HG03095 (cell line): ENCODE measurements at regions not wholly inside any gene's neighbourhood (a gene's known extent, or its start where the extent isn't known, plus 50 kb on each side); places are given as distances from the start of the nearest gene placed in this dataset.

Source experiments
- ATAC-seq: cut with Tn5 transposase; IDR thresholded peaks from one replicate; pipeline ENCODE4 v1.9.1; 2021; ENCODE audit warnings: moderate library complexity; ENCODE audit not compliant: unreplicated experiment

DNA sequence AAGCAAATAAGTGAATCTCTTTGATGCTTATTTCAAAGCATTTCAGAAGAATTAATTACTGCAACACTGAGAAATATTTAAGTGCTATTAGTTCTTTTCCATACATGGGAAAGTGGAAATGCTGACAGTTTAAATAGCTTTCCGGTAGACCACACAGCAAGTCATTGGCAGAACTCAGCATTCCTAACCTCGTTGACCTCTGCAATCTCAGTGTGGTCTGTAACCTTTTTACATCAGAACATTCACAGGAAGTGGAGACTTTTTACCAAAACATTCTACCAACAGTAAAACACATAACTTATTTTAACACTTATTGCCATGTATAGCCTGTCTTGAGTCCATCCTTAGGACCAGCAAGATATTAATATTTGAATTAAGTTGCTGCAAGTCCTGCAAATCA lies 249.5 kb upstream of the DCN start:
- no peak for ATAC-seq

DNA sequence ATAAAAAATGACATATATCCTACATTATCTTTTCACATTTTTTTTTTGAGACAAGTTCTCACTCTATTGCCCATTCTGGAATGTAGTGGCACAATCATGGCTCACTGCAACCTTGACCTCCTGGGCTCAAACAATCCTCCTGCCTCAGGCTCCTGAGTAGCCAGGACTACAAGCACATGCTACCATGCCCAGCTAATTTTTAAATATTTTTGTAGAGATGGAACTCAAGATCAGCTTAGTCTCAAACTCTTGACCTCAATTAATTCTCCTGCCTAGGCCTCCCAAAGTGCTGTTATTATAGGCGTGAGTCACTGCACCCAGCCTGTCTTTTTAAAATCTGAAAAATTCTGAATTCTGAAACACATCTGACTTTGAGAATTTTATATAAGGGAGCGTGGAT lies 241.9 kb upstream of the DCN start:
- ATAC-seq, result no peak

DNA sequence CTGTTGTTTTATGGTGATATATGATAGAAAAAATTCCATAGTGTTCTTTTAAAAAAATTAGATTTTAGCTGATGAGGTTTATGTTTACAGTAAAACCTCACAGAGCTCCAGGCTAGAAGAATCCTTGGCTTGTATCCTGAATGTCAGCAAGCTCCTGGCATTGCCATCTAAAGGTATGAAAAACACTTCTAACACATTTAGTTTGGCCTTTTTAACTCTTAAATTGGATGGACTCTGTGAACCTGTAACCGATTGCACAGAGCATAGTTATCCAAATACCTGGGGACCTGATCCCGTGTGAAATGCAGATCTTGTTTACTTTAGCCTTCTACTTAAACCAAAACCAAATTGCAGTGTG lies 241.1 kb upstream of the DCN start:
- no peak for ATAC-seq

DNA sequence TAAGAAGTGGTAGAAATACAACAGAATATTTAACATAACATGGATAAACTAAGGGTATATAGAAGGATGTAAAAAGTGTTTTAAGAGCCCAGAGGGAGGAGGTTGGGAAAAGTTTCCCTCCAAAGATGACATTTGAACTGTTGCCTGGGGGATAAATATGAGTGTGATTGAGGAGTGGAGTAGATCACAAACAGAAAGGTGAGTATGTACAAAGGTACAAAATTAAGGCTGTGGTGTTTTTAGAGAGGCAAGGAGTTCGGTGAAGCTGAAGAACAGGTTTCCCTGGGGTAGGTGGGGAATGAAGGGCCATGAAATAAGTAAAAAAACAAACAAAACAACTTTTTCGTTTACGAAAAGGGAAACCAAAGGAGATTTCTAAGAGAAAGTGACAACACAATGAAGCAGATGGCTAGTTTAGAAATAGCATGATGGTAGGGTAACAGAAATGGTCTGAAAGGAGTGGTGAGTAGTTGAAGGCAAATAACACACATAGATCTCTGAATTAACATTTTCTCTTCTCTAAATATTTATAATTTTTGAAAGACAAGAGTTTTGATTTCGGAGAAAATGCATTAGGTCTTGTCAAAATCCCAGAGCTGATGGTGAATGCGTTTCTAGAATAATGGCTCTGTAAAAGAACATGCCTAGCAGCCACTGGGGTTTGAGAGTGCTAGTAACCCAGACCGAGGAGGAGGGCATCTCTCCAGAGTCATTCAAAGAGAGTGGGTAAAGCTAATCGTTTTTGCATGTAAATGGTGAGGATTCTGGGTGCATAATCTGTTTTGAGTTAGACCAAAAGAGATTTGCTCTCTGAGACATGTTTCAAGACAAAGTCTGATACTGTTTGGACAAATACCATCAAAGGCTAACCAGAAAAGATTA lies 240.4 kb upstream of the DCN start:
- no peak for ATAC-seq

DNA sequence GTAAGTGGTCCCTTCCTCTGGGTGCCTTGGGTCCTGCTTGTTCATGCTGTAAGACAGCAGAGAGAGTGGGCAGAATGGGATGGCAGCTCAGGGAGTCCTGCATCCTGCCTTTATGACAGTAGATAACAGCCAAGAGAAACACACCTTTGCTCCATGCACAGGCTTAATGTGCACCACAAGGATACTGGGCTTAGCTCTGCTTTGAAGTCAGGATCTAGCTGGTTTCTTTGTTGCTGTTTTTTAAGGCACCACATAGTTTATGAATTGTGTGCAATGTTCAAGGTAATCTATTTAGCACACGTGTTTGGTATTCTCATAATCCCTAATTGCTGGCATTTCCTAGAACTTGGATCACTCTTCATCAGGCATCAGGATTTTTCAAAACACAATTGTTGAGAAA lies 239.5 kb upstream of the DCN start:
- ATAC-seq, result no peak

DNA sequence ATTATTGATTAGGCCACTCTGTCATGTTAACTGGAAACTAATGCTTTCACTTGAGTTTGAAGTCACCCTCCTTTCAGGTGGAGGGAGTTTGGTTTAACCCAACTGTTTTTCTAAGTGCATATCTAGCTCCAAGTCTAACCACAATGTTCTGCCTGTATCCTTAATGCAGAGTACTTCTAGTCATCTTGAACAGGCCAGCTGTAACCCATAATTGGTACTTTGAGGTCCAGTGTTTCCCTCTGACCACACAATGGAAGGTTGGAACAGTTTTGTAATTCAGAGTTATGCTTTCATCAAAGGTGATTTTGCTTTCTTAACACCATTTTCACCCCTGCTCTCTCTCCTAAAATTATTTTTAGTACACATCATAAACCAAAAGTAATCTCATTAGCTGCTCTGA lies 237.2 kb upstream of the DCN start:
- ATAC-seq, result no peak

DNA sequence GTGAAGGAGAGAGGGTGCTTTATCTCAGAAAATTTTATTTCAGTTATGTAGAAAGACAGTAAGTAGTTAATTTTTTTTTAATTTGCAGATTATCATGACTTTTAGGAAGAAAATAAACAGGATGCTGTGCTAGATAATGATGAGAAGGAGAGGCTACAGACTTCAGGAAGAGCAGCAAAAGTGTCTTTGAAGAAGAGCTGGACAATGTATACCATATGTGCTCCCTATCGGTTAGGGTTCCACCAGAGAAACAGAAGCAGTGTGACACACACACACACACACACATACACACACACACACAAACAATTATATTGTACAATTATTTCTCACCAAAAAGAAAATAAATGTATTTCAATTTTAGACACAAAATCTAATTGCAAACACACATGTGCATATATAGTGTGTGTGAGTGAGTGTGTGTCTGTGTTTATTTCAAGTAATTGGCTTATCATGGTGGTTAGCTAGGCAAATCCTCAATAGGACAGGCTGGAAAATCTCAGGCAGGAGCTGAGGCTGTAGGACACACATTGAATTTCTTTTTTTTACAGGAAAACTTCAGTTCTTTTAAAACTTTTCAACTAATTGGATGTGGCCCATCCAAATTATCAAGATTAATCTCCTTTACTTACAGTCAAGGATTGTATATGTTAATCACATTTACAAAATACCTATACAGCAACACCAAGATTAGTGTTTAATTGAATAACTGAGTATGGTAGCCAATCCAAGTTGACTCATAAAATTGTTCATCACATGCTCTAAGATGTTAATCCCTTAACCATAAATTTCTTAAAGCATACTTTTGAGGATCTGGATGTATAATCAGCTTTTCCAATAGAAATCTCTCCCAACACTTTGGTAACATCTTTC lies 235.8 kb upstream of the DCN start:
- ATAC-seq, result no peak

DNA sequence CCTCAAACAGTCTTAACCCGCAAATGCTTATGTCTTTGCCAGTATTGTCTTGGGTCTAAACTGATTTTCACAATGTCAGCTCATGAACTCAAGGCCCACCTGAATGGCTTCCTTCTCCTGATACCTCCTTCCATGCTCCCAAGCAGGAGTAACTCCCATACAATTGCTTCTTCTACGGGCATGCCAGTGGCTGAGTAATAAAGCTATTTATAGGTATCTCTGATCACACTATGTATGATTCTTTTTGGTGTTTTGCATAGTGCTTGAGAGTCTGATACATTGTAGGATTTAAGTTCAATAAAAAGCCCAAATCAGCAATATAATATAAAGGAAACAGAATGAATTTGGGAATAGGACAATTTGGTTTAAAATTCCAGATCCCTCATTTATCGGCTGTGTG lies 235.0 kb upstream of the DCN start:
- ATAC-seq, result no peak

DNA sequence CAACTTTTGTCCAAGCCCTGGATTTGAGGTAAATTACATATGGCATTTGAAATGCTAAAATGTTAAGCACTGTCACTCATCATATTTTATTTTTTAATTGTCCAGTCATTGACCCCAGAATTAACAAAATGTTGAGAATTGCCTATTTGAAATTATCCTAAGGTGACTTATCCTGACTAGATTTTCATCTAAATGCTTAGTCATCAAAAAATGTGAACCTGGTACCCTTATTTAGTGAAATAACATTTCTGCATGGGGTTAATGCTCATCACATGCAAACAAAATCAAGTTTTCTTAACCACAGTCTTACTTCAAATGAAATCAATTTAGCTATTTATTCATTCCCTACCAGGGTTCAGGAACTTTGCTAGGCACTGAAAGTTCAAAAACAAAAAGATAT lies 232.0 kb upstream of the DCN start:
- no peak for ATAC-seq

DNA sequence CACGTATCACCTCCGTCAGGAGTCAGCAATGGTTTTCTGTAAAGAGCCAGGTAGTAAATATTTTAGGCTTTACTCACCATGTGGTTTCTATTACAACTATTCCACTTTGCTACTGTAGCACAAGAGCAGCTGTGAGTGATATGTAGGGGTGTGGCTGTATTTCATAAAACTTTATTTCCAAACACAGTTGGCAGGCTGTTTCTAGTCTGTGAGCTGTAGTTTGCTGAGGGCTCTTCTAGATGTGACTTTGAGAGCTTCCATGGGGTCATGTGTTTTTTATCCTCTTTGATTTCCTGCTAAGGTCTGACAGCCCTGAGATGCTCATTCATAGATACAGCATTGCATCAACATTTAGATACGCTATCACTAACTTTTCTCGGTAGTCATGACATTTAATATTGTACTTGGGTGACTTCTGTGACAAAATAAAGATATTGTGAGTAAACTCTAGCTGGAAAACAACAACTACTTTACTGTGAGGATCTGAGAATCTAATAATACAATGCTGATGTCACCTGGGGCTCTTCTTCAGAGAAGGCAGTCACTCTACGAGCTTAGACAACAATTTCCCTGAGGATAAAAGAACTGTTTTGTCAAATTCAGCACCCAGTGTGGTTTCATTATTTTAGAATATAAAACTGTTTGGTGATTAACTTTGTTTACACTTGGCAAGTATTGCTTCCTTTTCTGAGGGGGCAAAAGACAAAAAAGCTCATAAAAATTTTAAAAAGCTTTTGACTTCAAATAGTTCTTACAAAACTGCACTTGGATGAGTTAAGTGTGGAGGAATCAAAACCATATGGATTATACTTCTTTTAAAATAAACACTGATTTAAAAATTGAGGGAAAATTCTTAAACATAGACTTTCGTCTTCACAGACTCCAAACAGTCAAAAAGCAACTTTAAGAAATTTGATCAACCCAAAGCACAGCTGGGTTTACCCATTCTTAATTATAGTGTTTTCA lies 231.2 kb upstream of the DCN start:
- no peak for ATAC-seq

DNA sequence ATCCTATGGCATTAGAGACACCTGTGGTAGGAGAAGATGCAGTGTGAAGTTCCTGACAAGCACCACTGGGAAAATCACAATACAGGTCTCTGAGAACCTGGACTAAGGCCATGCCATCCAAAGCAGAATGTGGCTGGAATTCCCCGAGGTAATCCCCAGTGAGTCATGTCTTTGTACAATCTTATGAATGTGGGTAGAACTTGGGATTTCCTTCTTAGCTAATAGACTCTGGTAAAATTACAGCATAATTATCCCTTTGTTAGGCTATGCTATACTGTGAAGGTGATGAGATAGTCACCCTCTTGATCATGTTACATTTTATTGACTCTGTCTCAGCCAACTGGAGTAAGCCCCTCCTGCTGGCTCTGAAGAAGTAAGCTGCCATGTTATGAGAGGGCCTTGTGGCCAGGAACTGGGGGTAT lies 224.3 kb upstream of the DCN start:
- ATAC-seq, result peak; percentile 45

DNA sequence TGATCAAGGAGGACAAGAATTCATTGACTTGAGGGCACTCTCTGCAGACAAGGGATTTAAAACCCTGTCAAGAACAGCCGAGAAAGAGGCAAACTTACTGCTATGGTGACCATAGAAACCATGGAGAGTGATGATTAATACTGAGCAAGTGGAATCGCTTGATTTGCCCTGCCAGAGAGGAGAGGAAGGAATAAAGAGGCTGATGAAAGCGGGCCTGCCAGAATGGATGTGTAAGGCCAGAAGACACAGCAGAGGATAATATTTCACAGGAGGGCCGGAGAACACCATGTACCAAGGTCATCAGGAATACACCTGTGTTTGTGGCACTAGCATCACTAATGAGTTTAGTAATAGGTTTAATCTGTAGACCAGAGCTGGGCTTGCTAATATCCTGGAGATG lies 221.8 kb upstream of the DCN start:
- no peak for ATAC-seq

DNA sequence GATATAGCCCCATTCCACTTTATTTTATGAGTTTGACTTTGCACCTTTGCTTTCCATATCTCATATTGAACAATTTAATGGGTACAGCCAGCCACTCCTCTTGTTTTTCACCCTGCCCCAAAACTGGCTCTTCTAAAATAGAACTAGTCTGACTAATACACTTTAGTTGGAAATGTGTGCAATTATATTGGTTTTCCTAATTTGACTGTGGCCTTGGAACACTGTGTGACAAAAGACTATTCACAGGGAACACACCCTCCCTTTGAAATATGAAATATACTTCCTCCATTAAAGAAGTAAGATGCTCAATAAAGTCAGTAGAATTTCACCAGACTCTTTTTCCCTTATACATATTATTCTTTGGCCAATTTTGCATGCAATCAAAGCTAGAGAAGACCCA lies 218.6 kb upstream of the DCN start:
- ATAC-seq, result no peak

DNA sequence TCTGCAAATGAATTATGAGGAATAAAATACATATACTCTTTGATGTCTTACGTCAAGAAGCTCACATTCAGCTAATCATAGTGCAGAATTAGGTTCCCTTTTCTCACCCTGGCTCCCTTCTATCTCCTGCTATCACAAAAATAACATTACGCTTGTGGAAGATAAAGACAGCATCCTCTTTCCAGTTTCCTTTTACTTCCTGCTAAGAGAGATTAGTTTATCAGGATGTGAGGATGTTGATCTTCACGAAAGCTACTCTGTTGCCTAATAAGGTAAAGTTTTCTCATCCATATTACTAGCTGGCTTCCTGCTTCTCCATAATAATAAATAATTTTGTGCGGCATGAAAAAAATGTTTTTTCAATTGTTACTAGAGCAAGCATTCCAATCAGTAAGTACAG lies 217.7 kb upstream of the DCN start:
- ATAC-seq, result no peak

DNA sequence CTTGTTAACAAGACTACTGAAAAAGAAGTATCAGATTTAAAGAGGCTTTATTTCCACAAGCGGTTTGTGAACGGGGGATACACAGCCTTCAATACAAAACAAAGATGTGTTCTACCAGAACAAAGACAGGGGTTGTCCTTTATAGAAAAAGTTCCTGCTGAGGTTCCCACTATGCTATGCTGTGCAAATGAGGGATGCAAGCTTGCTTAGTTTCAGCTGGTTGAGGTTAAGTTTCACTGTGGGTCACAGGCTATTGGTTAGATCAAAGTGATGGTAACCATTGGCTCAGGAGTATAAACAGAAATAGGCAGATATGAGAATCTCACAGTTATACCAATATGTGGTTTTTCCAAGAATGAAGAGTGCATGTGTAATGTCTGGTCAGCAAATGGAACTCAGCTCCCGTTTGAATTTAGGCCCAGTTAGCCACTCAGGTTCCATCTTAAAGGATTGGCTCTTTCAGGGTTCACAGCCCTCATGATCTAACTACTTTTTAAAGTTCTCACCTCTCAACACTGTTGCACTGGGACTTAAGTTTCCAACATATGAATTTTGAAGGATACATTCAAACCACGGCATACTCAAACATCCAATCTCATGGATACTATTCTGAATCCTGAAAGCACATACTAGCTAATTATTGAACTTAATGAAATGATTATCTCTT lies 215.4 kb upstream of the DCN start:
- ATAC-seq, result no peak

DNA sequence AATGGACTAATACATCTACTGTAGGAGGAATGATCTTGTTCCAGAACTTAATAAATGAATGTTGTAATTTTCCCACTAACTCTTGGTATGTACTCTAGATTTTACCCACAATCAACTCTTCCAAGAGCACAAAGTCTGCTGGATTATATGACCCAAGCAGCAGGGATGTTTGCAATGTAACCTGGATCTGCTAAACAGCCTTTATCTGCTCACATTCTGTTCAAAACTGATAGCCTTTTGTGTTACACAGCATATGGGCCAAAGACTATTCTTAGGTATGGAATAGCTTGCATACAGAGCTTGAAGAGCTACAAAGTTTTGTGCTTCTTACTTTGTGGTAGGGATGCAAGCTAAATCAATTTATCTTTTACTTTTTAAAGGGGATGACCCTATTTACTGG lies 213.7 kb upstream of the DCN start:
- no peak for ATAC-seq

DNA sequence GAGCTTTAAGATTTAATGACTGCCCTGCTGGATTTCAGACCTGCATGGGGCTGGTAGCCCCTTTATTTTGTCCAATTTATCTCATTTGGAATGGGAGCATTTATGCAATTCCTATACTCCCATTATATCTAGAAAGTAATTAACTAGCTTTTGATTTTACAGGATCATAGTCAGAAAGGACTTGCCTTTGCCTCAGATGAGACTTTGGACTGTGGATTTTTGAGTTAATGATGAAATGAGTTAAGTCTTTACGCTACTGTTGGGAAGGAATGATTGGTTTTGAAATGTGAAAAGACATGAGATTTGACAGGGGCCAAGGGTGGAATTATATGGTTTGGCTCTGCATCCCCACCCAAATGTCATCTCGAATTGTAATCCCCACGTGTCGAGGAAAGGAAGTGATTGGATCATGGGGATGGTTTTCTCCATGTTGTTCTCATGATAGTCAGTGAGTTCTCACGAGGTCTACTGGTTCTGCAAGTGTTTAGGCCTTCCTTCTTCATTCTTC lies 213.1 kb upstream of the DCN start:
- ATAC-seq, result no peak

DNA sequence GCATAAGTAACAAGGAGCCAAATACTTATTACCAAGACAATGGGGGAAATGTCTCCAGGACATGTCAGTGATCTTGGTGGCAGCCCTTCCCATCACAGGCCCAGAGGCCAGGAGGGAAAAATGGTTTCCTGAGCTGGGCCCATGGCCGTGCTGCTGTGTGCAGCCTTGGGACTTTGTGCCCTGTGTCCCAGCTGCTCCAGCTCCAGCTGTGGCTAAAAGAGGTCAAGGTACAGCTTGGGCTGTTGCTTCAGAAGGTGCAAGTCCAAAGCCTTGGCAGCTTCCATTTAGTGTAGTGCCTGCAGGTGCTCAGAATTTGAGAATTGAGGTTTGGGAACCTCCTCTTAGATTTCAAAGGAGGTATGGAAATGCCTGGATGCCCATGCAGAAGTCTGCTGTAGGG lies 212.3 kb upstream of the DCN start:
- ATAC-seq, result no peak

DNA sequence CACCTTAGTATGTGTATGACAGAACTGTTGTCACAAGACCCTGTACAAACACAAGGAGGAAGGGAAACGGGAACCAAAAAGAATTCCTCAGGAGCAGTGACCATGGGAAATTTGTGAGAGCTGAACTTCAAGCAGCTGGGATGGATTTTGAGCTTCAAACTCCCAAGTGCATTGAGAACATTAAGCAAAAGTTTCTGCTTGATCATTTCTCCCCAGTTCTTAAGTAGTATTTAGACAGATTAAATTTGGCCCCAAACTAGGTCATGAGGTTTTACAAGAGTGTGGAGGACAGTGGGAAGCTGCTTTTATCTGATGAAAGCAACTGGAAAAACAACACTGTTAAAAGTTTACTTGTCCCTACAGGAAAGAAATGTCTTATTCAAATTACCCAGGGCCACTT lies 206.0 kb upstream of the DCN start:
- no peak for ATAC-seq

DNA sequence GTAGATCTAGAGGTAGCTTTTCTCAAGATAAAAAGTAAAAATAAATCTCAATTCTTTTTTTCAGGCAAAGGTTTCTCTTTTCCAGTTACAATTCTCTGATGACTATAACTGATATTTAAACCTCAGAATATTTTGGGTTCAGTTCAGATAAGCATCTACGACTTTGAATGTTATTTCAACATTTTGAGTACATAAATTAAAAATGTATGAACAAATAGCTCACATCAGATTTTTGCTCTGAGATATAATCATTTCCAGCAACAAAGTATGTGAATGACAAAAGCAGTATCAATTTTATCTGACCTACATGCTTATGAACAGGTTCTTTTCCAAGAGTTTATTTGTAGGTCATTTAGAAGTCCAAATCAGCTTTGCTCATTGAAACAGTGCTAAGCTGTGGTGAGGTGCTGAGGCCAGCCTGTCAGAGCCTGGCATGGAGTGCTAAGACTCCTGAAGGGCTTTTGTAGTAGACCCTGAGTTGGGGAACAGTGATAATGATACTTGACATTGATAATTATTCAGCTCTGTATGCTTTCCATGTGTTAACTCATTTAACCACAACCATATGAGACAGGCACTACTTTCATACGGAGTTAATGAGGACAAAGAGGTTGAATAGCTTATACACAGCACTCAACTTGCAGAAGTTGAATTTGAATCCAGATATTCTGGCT lies 205.0 kb upstream of the DCN start:
- ATAC-seq, result no peak
